H1 (cell line): ENCODE measurements at regions not wholly inside any gene's neighbourhood (a gene's known extent, or its start where the extent isn't known, plus 50 kb on each side); places are given as distances from the start of the nearest gene placed in this dataset.

Source experiments
- CTCF ChIA-PET: fragments of 300-600 bp; sonication (Branson Sonifier 250); formaldehyde crosslinking; loops from one replicate; lab custom pipeline; 2021; ENCODE audit not compliant: partially characterized antibody; lab: Charles Lee
- POLR2A ChIA-PET: fragments of 300-600 bp; sonication (Branson Sonifier 250); formaldehyde crosslinking; loops from one replicate; lab custom pipeline; 2021; ENCODE audit warnings: inconsistent platforms; ENCODE audit not compliant: partially characterized antibody; lab: Charles Lee
- DNase-seq, 2 experiments: peaks; one replicate each; pipeline versions ENCODE4 v3.0.0 to v3.0.0-alpha.2; 2010 to 2022; ENCODE audit warnings: low spot score in 2 of 2, low read depth in 1 of 2, mixed read lengths in 1 of 2
- FAIRE-seq: peaks from 2 replicates; lab custom pipeline; 2011; peaks lifted over from hg19 to GRCh38; lab: Jason Lieb, UNC
- H2AFZ ChIP-seq: 2 replicates; pipeline ENCODE4 v1.8.1; 2012; ENCODE audit warnings: low read length, inconsistent platforms
- H2AK5ac ChIP-seq: 2 replicates; pipeline ENCODE4 v1.6.1; 2013; ENCODE audit warnings: low read depth, low read length
- H2BK120ac ChIP-seq: replicated peaks from 2 replicates; pipeline ENCODE3; 2013; ENCODE audit warnings: low read depth, low read length, inconsistent platforms
- H2BK12ac ChIP-seq: 2 replicates; pipeline ENCODE4 v1.6.1; 2013; ENCODE audit warnings: low read depth, low read length
- H2BK15ac ChIP-seq: 2 replicates; pipeline ENCODE4 v1.6.1; 2013; ENCODE audit warnings: low read length
- H2BK20ac ChIP-seq: 2 replicates; pipeline ENCODE4 v1.6.1; 2013; ENCODE audit warnings: low read length
- H2BK5ac ChIP-seq: 2 replicates; pipeline ENCODE4 v1.6.1; 2013; ENCODE audit warnings: low read depth, low read length
- H3K14ac ChIP-seq: 2 replicates; pipeline ENCODE4 v1.6.1; 2013; ENCODE audit warnings: inconsistent platforms; ENCODE audit not compliant: insufficient read length
- H3K18ac ChIP-seq: 2 replicates; pipeline ENCODE4 v1.6.1; 2013; ENCODE audit warnings: low read length; ENCODE audit errors: extremely low read depth
- H3K23ac ChIP-seq: 2 replicates; pipeline ENCODE4 v1.6.1; 2013; ENCODE audit warnings: inconsistent platforms; ENCODE audit not compliant: insufficient read length
- H3K23me2 ChIP-seq: 2 replicates; pipeline ENCODE4 v1.6.1; 2013; ENCODE audit warnings: low read depth, low read length
- H3K27ac ChIP-seq: 2 replicates; pipeline ENCODE4 v1.6.1; 2011; ENCODE audit warnings: low read depth, low read length, inconsistent platforms
- H3K27me3 ChIP-seq, 4 experiments: replicated peaks in 1 of 4; 1 replicate in 1 of 4; 2 replicates in 3 of 4; pipeline versions ENCODE4 v1.6.1 to v1.8.1; 2011 to 2013; ENCODE audit warnings: low read length in 3 of 4, mild to moderate bottlenecking in 3 of 4, inconsistent platforms in 2 of 4, mixed read lengths in 2 of 4, moderate library complexity in 1 of 4; ENCODE audit not compliant: control insufficient read depth in 3 of 4, insufficient read depth in 3 of 4; ENCODE audit errors: extremely low read depth in 1 of 4
- H3K36me3 ChIP-seq, 4 experiments: 2 replicates each; pipeline versions ENCODE4 v1.6.1 to v1.8.1; 2011 to 2013; ENCODE audit warnings: mild to moderate bottlenecking in 4 of 4, low read length in 3 of 4, moderate library complexity in 2 of 4, control low read depth in 1 of 4, inconsistent platforms in 1 of 4; ENCODE audit not compliant: insufficient read depth in 4 of 4, control insufficient read depth in 2 of 4
- H3K4ac ChIP-seq: replicated peaks from 2 replicates; pipeline ENCODE3; 2013; ENCODE audit warnings: low read length, low read depth, mixed read lengths, inconsistent platforms; ENCODE audit not compliant: insufficient read length
- H3K4me1 ChIP-seq, 4 experiments: replicated peaks in 1 of 4; 1 replicate in 1 of 4; 2 replicates in 3 of 4; pipeline versions ENCODE4 v1.6.1 to v1.8.1; 2011 to 2013; ENCODE audit warnings: low read length in 3 of 4, inconsistent platforms in 2 of 4, mixed read lengths in 1 of 4; ENCODE audit not compliant: insufficient read depth in 4 of 4, control insufficient read depth in 3 of 4
- H3K4me2 ChIP-seq, 2 experiments: 2 replicates each; pipeline versions ENCODE4 v1.6.1 to v1.8.1; 2011 to 2013; ENCODE audit warnings: low read depth in 2 of 2, low read length in 2 of 2, control low read depth in 1 of 2, inconsistent platforms in 1 of 2, mild to moderate bottlenecking in 1 of 2; ENCODE audit not compliant: insufficient read depth in 1 of 2
- H3K4me3 ChIP-seq, 4 experiments: fragments of 200-600, 300-600 bp in 1 of 4; sonication (generic), shearing (Covaris generic), sonication (Bioruptor Twin) in 1 of 4; 2 replicates each; pipeline versions ENCODE4 v1.5.1 to v1.8.1; 2011 to 2016; ENCODE audit warnings: low read length in 4 of 4, low read depth in 3 of 4, control low read depth in 2 of 4, inconsistent platforms in 2 of 4, mild to moderate bottlenecking in 2 of 4, mixed read lengths in 1 of 4, moderate library complexity in 1 of 4; ENCODE audit not compliant: insufficient read depth in 2 of 4; ENCODE audit errors: extremely low read depth in 1 of 4
- H3K56ac ChIP-seq: replicated peaks from 2 replicates; pipeline ENCODE3; 2013; ENCODE audit warnings: low read depth, mild to moderate bottlenecking, mixed read lengths, low read length, inconsistent platforms; ENCODE audit not compliant: insufficient read length
- H3K79me1 ChIP-seq: 2 replicates; pipeline ENCODE4 v1.6.1; 2013; ENCODE audit warnings: low read depth, low read length, control low read depth
- H3K79me2 ChIP-seq, 2 experiments: 2 replicates each; pipeline versions ENCODE4 v1.6.1 to v1.8.1; 2012 to 2013; ENCODE audit warnings: low read length in 2 of 2, mild to moderate bottlenecking in 2 of 2, inconsistent platforms in 1 of 2; ENCODE audit not compliant: insufficient read depth in 2 of 2, control insufficient read depth in 1 of 2
- H3K9ac ChIP-seq, 4 experiments: replicated peaks in 1 of 4; 1 replicate in 1 of 4; 2 replicates in 3 of 4; pipeline versions ENCODE4 v1.6.1 to v1.8.1; 2011 to 2013; ENCODE audit warnings: low read depth in 3 of 4, low read length in 3 of 4, control low read depth in 2 of 4, mild to moderate bottlenecking in 2 of 4, moderate library complexity in 2 of 4, inconsistent platforms in 1 of 4; ENCODE audit errors: extremely low read depth in 1 of 4
- H3K9me3 ChIP-seq, 2 experiments: 2 replicates each; pipeline versions ENCODE4 v1.6.1 to v1.8.1; 2012 to 2013; ENCODE audit warnings: mild to moderate bottlenecking in 2 of 2, moderate library complexity in 2 of 2, control low read depth in 1 of 2, inconsistent platforms in 1 of 2, low read depth in 1 of 2, low read length in 1 of 2, mixed read lengths in 1 of 2; ENCODE audit not compliant: insufficient read depth in 2 of 2
- H4K20me1 ChIP-seq, 2 experiments: replicated peaks in 1 of 2; 2 replicates each; pipeline versions ENCODE3 to v1.8.1; 2011 to 2013; ENCODE audit warnings: inconsistent platforms in 2 of 2, low read length in 2 of 2, mild to moderate bottlenecking in 1 of 2; ENCODE audit not compliant: insufficient read depth in 2 of 2, control insufficient read depth in 1 of 2
- H4K5ac ChIP-seq: 2 replicates; pipeline ENCODE4 v1.6.1; 2013; ENCODE audit warnings: low read length, low read depth, mixed read lengths, inconsistent platforms; ENCODE audit not compliant: insufficient read length
- H4K8ac ChIP-seq: 2 replicates; pipeline ENCODE4 v1.8.0; 2013; ENCODE audit warnings: mild to moderate bottlenecking, moderate library complexity, low read length, inconsistent platforms; ENCODE audit not compliant: insufficient read depth; ENCODE audit errors: extremely low read depth
- H4K91ac ChIP-seq: replicated peaks from 2 replicates; pipeline ENCODE3; 2013; ENCODE audit warnings: low read length, mixed read lengths, inconsistent platforms; ENCODE audit not compliant: insufficient read length
- ATF3 ChIP-seq: IDR thresholded peaks from 2 replicates; pipeline ENCODE4 v1.6.1; 2011; ENCODE audit warnings: low read depth, mild to moderate bottlenecking, low read length; ENCODE audit not compliant: insufficient read depth
- CBX5 ChIP-seq: fragments of 300-800, 300-1000 bp; sonication (generic); IDR thresholded peaks from 2 replicates; pipeline ENCODE4 v1.7.1; 2016; ENCODE audit warnings: antibody characterized with exemption, low read length, low read depth
- CBX8 ChIP-seq: fragments of 300-800, 300-1000 bp; sonication (generic); IDR thresholded peaks from 2 replicates; pipeline ENCODE4 v1.7.1; 2016; ENCODE audit warnings: low read depth, low read length, borderline replicate concordance
- EP300 ChIP-seq, 2 experiments: IDR thresholded peaks; 1 replicate in 1 of 2; 2 replicates in 1 of 2; pipeline ENCODE4 v1.6.1; 2011 to 2012; ENCODE audit warnings: low read depth in 2 of 2, low read length in 2 of 2, mild to moderate bottlenecking in 2 of 2, borderline replicate concordance in 1 of 2, inconsistent platforms in 1 of 2, moderate library complexity in 1 of 2
- HDAC2 ChIP-seq, 2 experiments: fragments of 300-600 bp in 1 of 2; sonication (generic) in 1 of 2; IDR thresholded peaks; 2 replicates each; pipeline ENCODE4 v1.6.1; 2011 to 2012; ENCODE audit warnings: low read depth in 2 of 2, low read length in 2 of 2, mild to moderate bottlenecking in 2 of 2, moderate library complexity in 2 of 2, borderline replicate concordance in 1 of 2, inconsistent platforms in 1 of 2
- RAD21 ChIP-seq, 2 experiments: IDR thresholded peaks in 1 of 2; conservative IDR thresholded peaks in 1 of 2; 2 replicates each; pipeline ENCODE4 v1.6.1; 2011; ENCODE audit warnings: low read depth in 2 of 2, low read length in 2 of 2, improper control_type of control experiment in 1 of 2, inconsistent platforms in 1 of 2, mild to moderate bottlenecking in 1 of 2, moderate library complexity in 1 of 2
- RXRA ChIP-seq: IDR thresholded peaks from 2 replicates; pipeline ENCODE4 v1.6.1; 2011; ENCODE audit warnings: low read depth, mild to moderate bottlenecking, low read length, moderate library complexity; ENCODE audit not compliant: insufficient read depth
- SIX5 ChIP-seq: IDR thresholded peaks from 2 replicates; pipeline ENCODE4 v1.6.1; 2011; ENCODE audit warnings: mild to moderate bottlenecking, low read depth, low read length
- SP1 ChIP-seq: IDR thresholded peaks from 2 replicates; pipeline ENCODE4 v1.6.1; 2011; ENCODE audit warnings: low read depth, low read length
- SUZ12 ChIP-seq: fragments of 200-600 bp; sonication (generic); IDR thresholded peaks from 2 replicates; pipeline ENCODE4 v1.6.1; 2012; ENCODE audit warnings: mild to moderate bottlenecking, inconsistent platforms, low read length, moderate library complexity, mixed read lengths
- TBP ChIP-seq: IDR thresholded peaks from 2 replicates; pipeline ENCODE4 v1.6.1; 2011; ENCODE audit warnings: low read depth, low read length, improper control_type of control experiment
- WGBS, 2 experiments: shearing (Covaris generic) in 1 of 2; methylation state at CpG; one replicate each; pipeline versions ENCODE4 v1.1.6 to v1.1.7; 2013 to 2015; ENCODE audit warnings: low lambda C conversion rate in 2 of 2, mixed read lengths in 2 of 2, inconsistent platforms in 1 of 2, low coverage in 1 of 2, missing lambda C conversion rate in 1 of 2; ENCODE audit not compliant: insufficient replicate concordance in 2 of 2, insufficient coverage in 1 of 2, insufficient read length in 1 of 2; ENCODE audit errors: extremely low coverage in 1 of 2, missing lambda C conversion rate in 1 of 2; 5-methylcytosine and 5-hydroxymethylcytosine counted together

- H3K9ac ChIP-seq: no peak overlapping the region
- peak overlapping the region; percentile 77 for H2AFZ ChIP-seq
- H2BK120ac ChIP-seq: no peak overlapping the region
- H3K27me3 ChIP-seq: no peaks in the 10 kb centered on the region
- no peak overlapping the region for H3K4ac ChIP-seq
- H3K18ac ChIP-seq: no peak overlapping the region
- H3K27ac ChIP-seq: no peak overlapping the region
- H4K5ac ChIP-seq: no peak overlapping the region
- no peaks in the 10 kb centered on the region for H4K20me1 ChIP-seq
- no peak overlapping the region for H3K4me3 ChIP-seq
- ChIA-PET CTCF (no interaction called here), POLR2A (no interaction called here)
- H4K91ac ChIP-seq: no peak overlapping the region
- H2BK12ac ChIP-seq: no peak overlapping the region
- H2BK15ac ChIP-seq: no peak overlapping the region
- no peak for FAIRE-seq
- WGBS, 2 experiments: 88% methylated on average over 7 of the region's 7 CpGs; no CpG with 5 or more reads in 1 of the 2 experiments
- H3K14ac ChIP-seq: no peak overlapping the region
- no peak for DNase-seq
- TF ChIP-seq SIX5 (no peak), ATF3 (no peak), HDAC2 (IDR thresholded peaks at IDR 0.05; ENCODE audit: borderline replicate concordance in 1 of 2, low read depth in 2 of 2, low read length in 2 of 2) (no peak), SUZ12 (no peak), EP300 (IDR thresholded peaks at IDR 0.05; ENCODE audit: borderline replicate concordance in 1 of 2, low read depth in 2 of 2, low read length in 2 of 2) (no peak), CBX8 (no peak), CBX5 (no peak), TBP (no peak), RXRA (no peak), SP1 (no peak), RAD21 (IDR thresholded peaks at IDR 0.05 in 1 of 2, conservative IDR thresholded peaks at IDR 0.05 in 1 of 2; ENCODE audit: low read depth in 2 of 2, low read length in 2 of 2) (no peak)
- no peak overlapping the region for H2AK5ac ChIP-seq
- H3K36me3 ChIP-seq: no peaks in the 10 kb centered on the region
- no peak overlapping the region for H3K4me2 ChIP-seq
- no peaks in the 10 kb centered on the region for H3K4me1 ChIP-seq
- H3K56ac ChIP-seq: no peak overlapping the region
- H2BK5ac ChIP-seq: no peak overlapping the region
- no peak overlapping the region for H3K23ac ChIP-seq
- H2BK20ac ChIP-seq: no peak overlapping the region
- H3K79me1 ChIP-seq: no peaks in the 10 kb centered on the region
- no peaks in the 10 kb centered on the region for H3K23me2 ChIP-seq
- no peaks in the 10 kb centered on the region for H3K9me3 ChIP-seq
- H3K79me2 ChIP-seq: no peaks in the 10 kb centered on the region
- H4K8ac ChIP-seq: no peak overlapping the region
Observed at GRCh38 chr13:107097916-107098315, 530.0 kb upstream of the ARGLU1 start.
